Endothelial cell of umbilical vein (primary cell): ENCODE measurements at regions not wholly inside any gene's neighbourhood (a gene's known extent, or its start where the extent isn't known, plus 50 kb on each side); places are given as distances from the start of the nearest gene placed in this dataset.

Experiments used
- BruUV-seq: library from RNA; stranded (reverse); fragments of 400-500 nt; replicated peaks from 2 replicates; lab custom pipeline; 2021; lab: Mats Ljungman, UMichigan
- CTCF ChIA-PET: fragments of 300-600, 350-600 bp; sonication (Branson Sonifier 250); formaldehyde crosslinking; loops from one replicate; lab custom pipeline; 2021; ENCODE audit warnings: antibody characterized with exemption, inconsistent platforms; lab: Charles Lee
- POLR2A ChIA-PET: fragments of 300-600, 350-600 bp; sonication (Branson Sonifier 250); formaldehyde crosslinking; loops from one replicate; lab custom pipeline; 2021; ENCODE audit warnings: antibody characterized with exemption, inconsistent platforms; lab: Charles Lee
- DNase-seq: peaks from one replicate; pipeline ENCODE4 v3.0.0-alpha.2; 2011; ENCODE audit warnings: low read depth, low spot score
- FAIRE-seq: peaks from 2 replicates; lab custom pipeline; 2011; peaks lifted over from hg19 to GRCh38; lab: Jason Lieb, UNC
- H2AFZ ChIP-seq: 2 replicates; pipeline ENCODE4 v1.6.0; 2012; ENCODE audit warnings: low read depth, low read length, control low read depth, inconsistent platforms
- H3K27ac ChIP-seq: 2 replicates; pipeline ENCODE4 v1.5.1; 2011; ENCODE audit warnings: low read depth, mild to moderate bottlenecking, control low read depth, low read length, moderate library complexity; ENCODE audit not compliant: insufficient read depth
- H3K27me3 ChIP-seq, 2 experiments: 2 replicates each; pipeline versions ENCODE4 v1.6.0 to v1.6.1; 2011; ENCODE audit warnings: low read length in 2 of 2, mixed read lengths in 1 of 2; ENCODE audit not compliant: control insufficient read depth in 2 of 2, insufficient read depth in 2 of 2
- H3K36me3 ChIP-seq, 2 experiments: 2 replicates in 1 of 2; 3 replicates in 1 of 2; pipeline ENCODE4 v1.5.1; 2011; ENCODE audit warnings: low read length in 2 of 2, mild to moderate bottlenecking in 1 of 2, moderate library complexity in 1 of 2; ENCODE audit not compliant: control insufficient read depth in 2 of 2, insufficient read depth in 2 of 2; ENCODE audit errors: extremely low read depth in 1 of 2
- H3K4me1 ChIP-seq: 3 replicates; pipeline ENCODE4 v1.5.1; 2011; ENCODE audit warnings: mild to moderate bottlenecking, low read length; ENCODE audit not compliant: control insufficient read depth, insufficient read depth; ENCODE audit errors: extremely low read depth
- H3K4me2 ChIP-seq: 2 replicates; pipeline ENCODE4 v1.6.1; 2011; ENCODE audit warnings: low read length, control low read depth, mixed read lengths; ENCODE audit not compliant: insufficient read depth
- H3K4me3 ChIP-seq, 3 experiments: fragments of 200-600 bp in 1 of 3; sonication (generic), shearing (Covaris generic) in 1 of 3; replicated peaks in 1 of 3; 2 replicates each; pipeline ENCODE4 v1.5.1; 2011 to 2016; ENCODE audit warnings: control low read depth in 3 of 3, low read length in 3 of 3, mild to moderate bottlenecking in 2 of 3, inconsistent platforms in 1 of 3, low read depth in 1 of 3, moderate library complexity in 1 of 3; ENCODE audit not compliant: insufficient read depth in 1 of 3
- H3K79me2 ChIP-seq: 2 replicates; pipeline ENCODE4 v1.6.0; 2012; ENCODE audit warnings: low read length, inconsistent platforms; ENCODE audit not compliant: control insufficient read depth, insufficient read depth
- H3K9ac ChIP-seq: replicated peaks from 2 replicates; pipeline ENCODE3; 2011; ENCODE audit warnings: low read length, control low read depth; ENCODE audit not compliant: insufficient read depth; ENCODE audit errors: extremely low read depth
- H3K9me1 ChIP-seq: replicated peaks from 3 replicates; pipeline ENCODE4 v1.6.0; 2011; ENCODE audit warnings: mild to moderate bottlenecking, low read length; ENCODE audit not compliant: control insufficient read depth, insufficient read depth; ENCODE audit errors: extremely low read depth
- H3K9me3 ChIP-seq: replicated peaks from 2 replicates; pipeline ENCODE4 v1.5.1; 2012; ENCODE audit warnings: low read length, inconsistent platforms; ENCODE audit not compliant: control insufficient read depth, insufficient read depth
- H4K20me1 ChIP-seq: replicated peaks from 2 replicates; pipeline ENCODE3; 2011; ENCODE audit warnings: mild to moderate bottlenecking, low read length; ENCODE audit not compliant: control insufficient read depth, insufficient read depth; ENCODE audit errors: extremely low read depth
- EZH2 ChIP-seq: IDR thresholded peaks from 2 replicates; pipeline ENCODE4 v1.6.1; 2012; ENCODE audit warnings: borderline replicate concordance, low read depth, mild to moderate bottlenecking, moderate library complexity, low read length, inconsistent platforms; ENCODE audit not compliant: severe bottlenecking
- FOS ChIP-seq: IDR thresholded peaks from 2 replicates; pipeline ENCODE4 v1.6.1; 2011; ENCODE audit warnings: mild to moderate bottlenecking, low read length, moderate library complexity, borderline replicate concordance; ENCODE audit not compliant: insufficient read depth
- GATA2 ChIP-seq: IDR thresholded peaks from 2 replicates; pipeline ENCODE4 v1.7.0; 2011; ENCODE audit warnings: low read depth, mild to moderate bottlenecking, moderate library complexity, mixed read lengths, low read length; ENCODE audit not compliant: insufficient read length, insufficient read depth
- JUN ChIP-seq: IDR thresholded peaks from 2 replicates; pipeline ENCODE4 v1.6.1; 2011; ENCODE audit warnings: borderline replicate concordance, low read depth; ENCODE audit not compliant: insufficient read length, insufficient read depth
- MAX ChIP-seq: IDR thresholded peaks from 2 replicates; pipeline ENCODE4 v1.6.1; 2011; ENCODE audit not compliant: insufficient read depth, insufficient read length
- MYC ChIP-seq: IDR thresholded peaks from one replicate; pipeline ENCODE4 v1.6.1; 2011; ENCODE audit warnings: mild to moderate bottlenecking, low read depth, low read length
- POLR2A ChIP-seq: IDR thresholded peaks from 2 replicates; pipeline ENCODE4 v1.6.1; 2012; ENCODE audit warnings: low read depth, mild to moderate bottlenecking, control low read depth, low read length
- POLR2AphosphoS5 ChIP-seq: IDR thresholded peaks from 2 replicates; pipeline ENCODE4 v1.6.1; 2012; ENCODE audit warnings: low read depth, mild to moderate bottlenecking, control low read depth, low read length, moderate library complexity; ENCODE audit not compliant: insufficient read depth
- dilution Hi-C: fragments of 300-500 bp; cut with MboI; formaldehyde crosslinking; loops from one replicate; pipeline ENCODE4 v1.15.0; 2019; ENCODE audit warnings: low sequenced_read_pairs; ENCODE audit not compliant: extremely low pct_ligation_motif_present
- intact Hi-C: fragments of 100-400 bp; cut with micrococcal nuclease; formaldehyde crosslinking; loops from one replicate; pipeline ENCODE4 v1.10.0; 2022
- TF ChIP-seq, protein P1 (sequence below), 2 donors: IDR thresholded peaks; 1 replicate in 1 of 2; 2 replicates in 1 of 2; pipeline ENCODE4 v1.5.1; 2011; ENCODE audit warnings: low read length in 2 of 2, mild to moderate bottlenecking in 2 of 2, moderate library complexity in 2 of 2, control low read depth in 1 of 2, inconsistent platforms in 1 of 2, low read depth in 1 of 2; ENCODE audit not compliant: insufficient read depth in 1 of 2; ENCODE audit errors: extremely low read depth in 1 of 2

GRCh38 chr6:20302702-20303251 lies 90.5 kb upstream of the MBOAT1 start:
- no TSS peak for BruUV-seq
- dilution Hi-C loops (no loop called here), intact Hi-C loops (no loop called here)
- no peak overlapping the region for H3K9ac ChIP-seq
- H3K27ac ChIP-seq, result no peak overlapping the region
- H3K36me3 ChIP-seq, result no peaks in the 10 kb centered on the region
- H3K27me3 ChIP-seq, result no peaks in the 10 kb centered on the region
- no peaks in the 10 kb centered on the region for H3K79me2 ChIP-seq
- H3K4me1 ChIP-seq, result no peaks in the 10 kb centered on the region
- TF ChIP-seq POLR2AphosphoS5, result no peak
- no peak for TF ChIP-seq MAX
- no peak for TF ChIP-seq JUN
- no peak for TF ChIP-seq EZH2
- no peak for TF ChIP-seq FOS
- TF ChIP-seq, protein P1, sequence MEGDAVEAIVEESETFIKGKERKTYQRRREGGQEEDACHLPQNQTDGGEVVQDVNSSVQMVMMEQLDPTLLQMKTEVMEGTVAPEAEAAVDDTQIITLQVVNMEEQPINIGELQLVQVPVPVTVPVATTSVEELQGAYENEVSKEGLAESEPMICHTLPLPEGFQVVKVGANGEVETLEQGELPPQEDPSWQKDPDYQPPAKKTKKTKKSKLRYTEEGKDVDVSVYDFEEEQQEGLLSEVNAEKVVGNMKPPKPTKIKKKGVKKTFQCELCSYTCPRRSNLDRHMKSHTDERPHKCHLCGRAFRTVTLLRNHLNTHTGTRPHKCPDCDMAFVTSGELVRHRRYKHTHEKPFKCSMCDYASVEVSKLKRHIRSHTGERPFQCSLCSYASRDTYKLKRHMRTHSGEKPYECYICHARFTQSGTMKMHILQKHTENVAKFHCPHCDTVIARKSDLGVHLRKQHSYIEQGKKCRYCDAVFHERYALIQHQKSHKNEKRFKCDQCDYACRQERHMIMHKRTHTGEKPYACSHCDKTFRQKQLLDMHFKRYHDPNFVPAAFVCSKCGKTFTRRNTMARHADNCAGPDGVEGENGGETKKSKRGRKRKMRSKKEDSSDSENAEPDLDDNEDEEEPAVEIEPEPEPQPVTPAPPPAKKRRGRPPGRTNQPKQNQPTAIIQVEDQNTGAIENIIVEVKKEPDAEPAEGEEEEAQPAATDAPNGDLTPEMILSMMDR (IDR thresholded peaks at IDR 0.05; ENCODE audit: extremely low read depth in 1 of 2, insufficient read depth in 1 of 2, low read depth in 1 of 2, low read length in 2 of 2), result no peak
- TF ChIP-seq GATA2, result no peak
- no peak for TF ChIP-seq POLR2A
- no peak for TF ChIP-seq MYC
- H3K9me1 ChIP-seq, result no peaks in the 10 kb centered on the region
- FAIRE-seq (no peak), DNase-seq (no peak)
- POLR2A ChIA-PET, result no interaction called here
- no peaks in the 10 kb centered on the region for H3K9me3 ChIP-seq
- no peak overlapping the region for H3K4me3 ChIP-seq
- H3K4me2 ChIP-seq, result no peak overlapping the region
- CTCF ChIA-PET, result no interaction called here
- H2AFZ ChIP-seq, result no peak overlapping the region
- no peaks in the 10 kb centered on the region for H4K20me1 ChIP-seq
